ENCODE measurements at regions not wholly inside any gene's neighbourhood (a gene's known extent, or its start where the extent isn't known, plus 50 kb on each side); places are given as distances from the start of the nearest gene placed in this dataset.

DNA sequence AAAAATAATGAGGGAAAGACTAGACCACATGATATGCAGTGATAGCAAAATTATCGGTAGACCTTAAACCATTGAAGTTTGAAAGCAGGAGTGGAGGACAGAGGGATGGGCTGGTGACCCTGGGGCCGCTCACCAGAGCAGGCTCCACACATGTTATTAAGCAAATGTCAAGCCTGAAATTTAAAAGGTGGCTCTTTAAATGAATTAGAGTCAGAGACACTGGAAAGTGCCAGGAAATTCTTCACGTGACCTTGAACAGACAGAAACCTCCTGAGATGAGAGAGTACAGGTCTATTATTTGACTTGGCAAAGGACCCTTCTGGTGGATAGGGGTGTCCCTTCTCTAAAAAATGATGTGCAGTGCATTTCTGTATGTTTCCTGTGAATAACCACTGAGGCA, 111.0 kb upstream of the CPEB4 start:
- TF ChIP-seq CTCF (IDR thresholded peaks at IDR 0.05; ENCODE audit: control insufficient read depth, extremely low read depth, insufficient read depth): no peak
- no peak for DNase-seq (ENCODE audit: low read depth)
- no peak overlapping the region for H3K4me3 ChIP-seq (ENCODE audit: low read depth, low read length)

DNA sequence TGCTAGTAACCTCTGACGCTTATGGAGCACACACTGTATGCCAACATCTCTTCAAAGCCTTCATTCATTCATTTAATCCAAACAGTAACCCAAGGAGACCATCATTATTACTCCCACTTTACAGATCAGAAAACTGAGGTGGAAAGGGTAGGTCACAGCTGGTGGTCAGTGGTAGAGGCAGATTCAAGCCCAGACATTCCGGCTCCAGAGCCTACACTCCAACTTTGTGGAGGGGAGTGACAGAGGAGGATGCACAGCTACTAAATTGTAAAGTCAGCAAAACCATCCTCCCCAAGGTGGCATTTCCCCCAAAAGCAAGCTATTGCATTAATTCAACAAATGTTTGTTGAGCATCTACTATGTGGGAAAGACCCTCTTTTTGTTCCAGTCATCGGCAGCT, 110.5 kb upstream of the CPEB4 start:
- no peak overlapping the region for H3K4me3 ChIP-seq (ENCODE audit: low read depth, low read length)
- no peak for DNase-seq (ENCODE audit: low read depth)
- TF ChIP-seq CTCF (IDR thresholded peaks at IDR 0.05; ENCODE audit: control insufficient read depth, extremely low read depth, insufficient read depth): no peak

DNA sequence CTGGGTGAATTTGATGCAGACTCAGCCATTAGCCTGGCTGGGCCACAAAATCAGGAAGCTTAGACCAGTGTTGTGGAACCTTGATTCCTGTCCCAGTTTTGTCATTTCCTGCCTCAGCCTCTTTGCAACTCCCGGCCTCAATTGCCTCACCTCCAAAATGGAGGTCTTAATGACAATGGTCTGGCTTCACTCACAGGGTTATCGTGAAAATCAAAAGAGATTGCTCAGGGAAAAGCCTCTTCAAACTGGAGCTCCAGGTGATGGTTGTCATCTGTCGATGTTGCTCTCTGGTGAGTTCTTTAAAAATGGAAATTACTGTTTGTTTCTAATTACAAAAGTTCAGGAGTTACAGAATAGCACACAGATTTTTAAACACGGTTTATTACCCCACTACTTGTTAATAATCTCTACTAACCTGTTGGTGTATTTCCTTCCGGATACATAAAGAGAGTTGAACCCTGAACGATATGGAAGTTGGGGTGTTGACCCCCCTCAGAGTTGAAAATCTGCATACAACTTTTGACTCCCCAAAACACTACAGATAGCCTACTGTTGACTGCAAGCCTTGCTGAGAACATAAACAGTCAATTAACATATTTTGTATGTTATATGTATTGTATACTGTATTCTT, 109.9 kb upstream of the CPEB4 start:
- H3K4me3 ChIP-seq (ENCODE audit: low read depth, low read length): no peak overlapping the region
- no peak for DNase-seq (ENCODE audit: low read depth)
- no peak for TF ChIP-seq CTCF (IDR thresholded peaks at IDR 0.05; ENCODE audit: control insufficient read depth, extremely low read depth, insufficient read depth)

GRCh38 chr5:173778784-173779304, 109.3 kb upstream of the CPEB4 start:
- TF ChIP-seq CTCF (IDR thresholded peaks at IDR 0.05; ENCODE audit: control insufficient read depth, extremely low read depth, insufficient read depth): no peak
- DNase-seq (ENCODE audit: low read depth): no peak
- H3K4me3 ChIP-seq (ENCODE audit: low read depth, low read length): no peak overlapping the region

DNA sequence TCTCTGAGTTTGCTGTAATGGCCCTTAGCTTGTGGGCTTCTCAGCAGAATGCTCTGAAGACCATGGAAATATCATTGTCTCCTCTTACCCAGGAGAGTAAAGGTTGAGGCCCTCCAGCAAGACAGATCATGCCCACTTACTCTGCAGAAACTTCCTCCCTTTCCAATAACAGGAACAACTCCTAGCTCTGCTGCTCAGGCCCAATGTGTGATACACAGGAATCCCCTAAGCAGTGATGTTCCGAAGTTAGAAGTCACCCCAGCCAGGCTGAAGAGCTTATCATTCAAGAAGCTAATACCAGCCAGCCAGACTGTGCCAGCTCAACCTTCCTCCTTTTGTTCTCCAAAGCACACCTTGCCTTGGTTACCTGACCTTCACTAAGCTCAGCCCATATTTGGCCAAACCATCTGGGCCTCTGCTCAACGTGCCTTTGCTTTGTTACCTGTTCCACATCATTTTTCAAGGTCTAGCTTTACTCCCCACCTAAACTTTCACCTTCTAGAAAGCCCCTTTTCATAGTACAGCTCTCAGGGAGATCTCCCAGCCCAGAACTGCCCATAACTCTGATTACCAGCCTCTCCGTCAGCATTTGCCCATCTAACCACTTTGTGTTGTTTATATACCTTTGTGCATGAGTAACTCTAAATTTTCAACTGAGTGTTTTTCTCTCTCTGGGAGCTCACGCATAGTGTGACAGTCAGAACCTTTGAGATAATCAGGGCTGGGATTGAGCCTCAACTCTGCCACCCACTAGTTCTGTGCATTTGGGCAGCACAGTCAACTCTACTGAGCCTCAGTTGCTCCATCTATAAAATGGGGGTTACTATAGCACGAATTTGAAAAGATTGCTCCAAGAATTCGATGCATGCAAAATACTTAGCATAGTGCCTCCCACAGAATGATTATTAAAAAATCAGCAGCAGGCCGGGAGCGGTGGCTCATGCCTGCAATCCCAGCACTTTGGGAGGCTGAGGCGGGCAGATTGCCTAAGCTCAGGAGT, 107.6 kb upstream of the CPEB4 start:
- no peak overlapping the region for H3K4me3 ChIP-seq (ENCODE audit: low read depth, low read length)
- no peak for TF ChIP-seq CTCF (IDR thresholded peaks at IDR 0.05; ENCODE audit: control insufficient read depth, extremely low read depth, insufficient read depth)
- DNase-seq (ENCODE audit: low read depth): no peak

DNA sequence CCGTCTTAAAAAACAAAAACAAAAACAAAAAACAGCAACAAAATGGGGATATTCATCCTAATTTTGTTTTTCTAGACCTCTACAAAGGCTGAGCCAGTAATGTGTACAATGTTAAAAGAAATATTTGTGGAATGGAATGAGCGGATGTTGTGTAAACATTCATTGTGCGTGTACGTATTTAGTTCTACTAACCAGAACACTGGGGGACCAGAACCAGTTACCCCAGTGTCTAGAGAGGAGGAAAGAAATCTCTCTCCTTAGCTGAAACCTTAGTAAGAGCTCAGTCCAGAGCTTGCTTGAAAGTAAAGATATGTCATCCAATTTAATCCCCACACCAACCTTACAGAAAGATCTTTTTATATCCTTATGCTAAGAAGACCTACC, 106.7 kb upstream of the CPEB4 start:
- TF ChIP-seq CTCF (IDR thresholded peaks at IDR 0.05; ENCODE audit: control insufficient read depth, extremely low read depth, insufficient read depth): no peak
- no peak for DNase-seq (ENCODE audit: low read depth)
- H3K4me3 ChIP-seq (ENCODE audit: low read depth, low read length): no peak overlapping the region
